RPMI8226 (cell line): ENCODE measurements at regions not wholly inside any gene's neighbourhood (a gene's known extent, or its start where the extent isn't known, plus 50 kb on each side); places are given as distances from the start of the nearest gene placed in this dataset.
"Not testable (repeated sequence)": the region's sequence is repeated elsewhere in the genome, so short reads cannot be mapped to it uniquely, and the experiment has no call there.

Experiments used
- DNase-seq: peaks from one replicate; pipeline ENCODE4 v3.0.0-alpha.2; 2015

DNA sequence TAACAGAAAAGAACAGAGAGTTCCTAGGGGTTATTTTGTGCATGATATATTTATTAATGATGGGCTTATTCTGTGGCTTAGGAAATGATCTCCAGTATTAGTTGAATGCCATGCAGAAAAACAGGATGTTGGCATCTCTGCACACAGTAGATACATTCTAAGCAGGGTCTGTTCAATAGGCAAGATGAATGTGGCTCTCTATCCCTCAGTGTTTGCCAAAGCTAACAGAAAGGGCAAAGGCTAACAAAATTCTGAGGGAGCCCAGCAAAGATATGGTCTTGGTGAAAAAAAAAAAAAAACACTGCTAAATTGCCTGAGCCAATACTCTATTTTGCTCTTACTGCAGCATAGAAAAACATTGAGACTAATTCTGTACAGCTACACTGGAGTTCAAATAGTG lies 1095.8 kb downstream of the UQCRFS1 start:
- DNase-seq: no peak

DNA sequence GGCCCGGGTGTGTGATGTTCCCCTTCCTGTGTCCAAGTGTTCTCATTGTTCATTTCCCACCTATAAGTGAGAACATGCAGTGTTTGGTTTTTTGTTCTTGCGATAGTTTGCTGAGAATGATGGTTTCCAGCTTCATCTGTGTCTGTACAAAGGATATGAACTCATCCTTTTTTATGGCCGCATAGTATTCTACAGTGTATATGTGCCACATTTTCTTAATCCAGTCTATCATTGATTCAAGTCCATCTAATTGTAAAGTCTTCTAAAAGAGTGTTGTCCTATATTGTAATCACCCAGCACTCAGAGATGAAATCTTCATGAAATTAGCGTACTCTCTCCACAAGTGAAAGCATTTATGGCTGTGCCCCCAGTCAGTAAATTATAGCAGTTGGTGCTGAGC lies 1096.6 kb downstream of the UQCRFS1 start:
- DNase-seq: not testable (repeated sequence)

DNA sequence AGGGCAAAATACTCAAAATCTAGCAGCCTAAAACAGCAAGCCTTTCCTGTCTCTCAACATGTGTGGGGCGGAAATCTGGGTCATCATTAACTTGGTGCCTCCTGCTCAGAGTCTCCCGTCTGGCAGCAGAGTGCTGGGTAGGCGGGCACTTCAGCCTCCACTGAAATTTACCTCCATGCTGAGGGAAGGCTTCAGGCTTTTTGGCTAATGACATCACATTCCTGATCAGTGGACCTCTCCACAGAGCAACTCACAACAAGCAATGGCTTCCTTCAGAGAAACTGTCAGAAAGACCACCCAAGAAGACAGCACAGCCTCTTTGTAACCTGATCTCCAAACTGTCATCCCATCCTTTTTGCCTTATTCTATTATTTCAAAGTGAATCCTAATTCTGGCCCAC lies 1109.0 kb downstream of the UQCRFS1 start:
- no peak for DNase-seq

DNA sequence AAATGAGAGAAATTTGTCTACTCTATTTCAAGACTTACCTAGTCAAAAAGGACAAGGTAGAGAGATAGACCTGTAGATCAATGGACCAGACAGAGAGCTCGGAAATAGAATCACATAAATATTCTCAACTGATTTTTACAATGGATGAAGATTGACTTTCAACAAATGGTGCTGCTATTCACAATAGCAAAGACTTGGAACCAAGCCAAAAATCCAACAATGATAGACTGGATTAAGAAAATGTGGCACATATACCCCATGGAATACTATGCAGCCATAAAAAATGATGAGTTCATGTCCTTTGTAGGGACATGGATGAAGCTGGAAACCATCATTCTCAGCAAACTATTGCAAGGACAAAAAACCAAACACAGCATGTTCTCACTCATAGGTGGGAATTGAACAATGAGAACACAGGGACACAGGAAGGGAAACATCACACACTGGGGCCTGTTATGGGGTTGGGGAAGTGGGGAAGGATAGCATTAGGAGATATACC lies 1128.2 kb downstream of the UQCRFS1 start:
- DNase-seq: not testable (repeated sequence)

DNA sequence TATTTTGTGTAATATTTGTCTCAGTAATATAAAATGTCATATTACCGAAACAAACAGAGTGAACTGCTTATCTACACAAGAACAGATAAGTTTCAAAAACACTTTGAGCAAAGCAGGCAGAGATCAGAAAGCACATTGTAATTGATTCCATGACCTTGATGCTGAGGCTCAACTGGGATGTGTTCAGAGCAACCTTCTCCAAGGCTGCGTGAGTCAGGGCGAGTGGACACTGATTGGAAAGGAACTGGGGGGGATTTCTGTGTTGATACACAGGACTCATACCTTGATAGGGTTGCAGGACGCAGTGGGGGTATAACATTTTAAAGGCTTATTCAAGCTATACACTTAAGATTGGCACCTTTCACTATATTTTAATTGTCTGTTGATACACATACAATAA lies 1136.3 kb downstream of the UQCRFS1 start:
- DNase-seq: no peak

DNA sequence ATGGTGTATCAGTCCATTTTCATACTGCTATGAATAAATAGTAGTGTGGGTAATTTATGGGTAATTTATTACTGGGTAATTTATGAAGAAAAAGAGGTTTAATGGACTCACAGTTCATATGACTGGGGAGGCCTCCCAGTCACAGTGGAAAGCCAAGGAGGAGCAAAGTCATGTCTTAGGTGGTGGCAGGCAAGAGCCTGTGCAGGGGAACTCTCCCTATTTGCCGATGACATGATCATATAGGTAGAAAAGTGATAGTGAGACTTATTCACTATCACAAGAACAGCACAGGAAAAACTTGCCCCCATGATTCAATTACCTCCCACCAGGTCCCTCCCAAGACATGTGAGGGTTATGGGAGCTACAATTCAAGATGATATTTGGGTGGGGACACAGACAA lies 1137.7 kb downstream of the UQCRFS1 start:
- DNase-seq: no peak

DNA sequence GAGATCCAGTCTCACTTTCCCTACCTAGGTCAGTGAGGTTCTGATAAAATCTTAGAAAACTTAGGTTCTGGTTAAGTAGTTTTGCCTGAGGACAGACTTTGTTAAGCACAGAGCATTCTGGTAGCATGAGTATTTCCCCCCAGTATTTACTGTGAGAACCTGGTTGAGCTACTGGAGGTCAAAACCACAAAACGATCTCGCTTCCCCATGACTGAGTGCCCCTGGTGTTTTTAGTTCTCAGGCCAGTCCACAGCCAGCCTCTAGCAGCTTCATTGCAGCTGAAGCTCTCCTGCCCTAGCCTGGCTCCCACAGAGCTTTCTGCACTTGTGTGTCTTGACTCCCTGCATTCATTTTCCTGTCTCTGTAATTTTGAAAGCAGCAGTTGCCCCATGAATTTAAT lies 1138.2 kb downstream of the UQCRFS1 start:
- no peak for DNase-seq

DNA sequence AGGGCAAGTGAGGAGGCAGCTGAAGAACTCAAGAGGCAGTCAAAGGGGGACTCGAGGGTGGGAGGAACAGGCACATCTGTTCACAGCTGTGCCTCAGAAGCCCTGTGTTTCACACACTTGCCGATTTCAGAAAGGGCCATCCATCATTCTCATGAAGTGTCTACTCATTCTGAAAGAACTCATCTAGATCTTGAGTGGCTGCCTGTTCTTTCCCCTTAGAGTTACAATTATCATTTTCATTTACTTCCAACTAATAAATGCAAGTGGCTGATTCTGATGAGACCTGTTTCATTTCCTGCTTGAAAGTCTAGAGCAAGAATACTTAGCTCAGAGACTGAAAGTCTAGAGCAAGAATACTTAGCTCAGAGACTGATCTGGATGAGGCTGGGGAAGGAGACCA lies 1145.1 kb downstream of the UQCRFS1 start:
- no peak for DNase-seq

DNA sequence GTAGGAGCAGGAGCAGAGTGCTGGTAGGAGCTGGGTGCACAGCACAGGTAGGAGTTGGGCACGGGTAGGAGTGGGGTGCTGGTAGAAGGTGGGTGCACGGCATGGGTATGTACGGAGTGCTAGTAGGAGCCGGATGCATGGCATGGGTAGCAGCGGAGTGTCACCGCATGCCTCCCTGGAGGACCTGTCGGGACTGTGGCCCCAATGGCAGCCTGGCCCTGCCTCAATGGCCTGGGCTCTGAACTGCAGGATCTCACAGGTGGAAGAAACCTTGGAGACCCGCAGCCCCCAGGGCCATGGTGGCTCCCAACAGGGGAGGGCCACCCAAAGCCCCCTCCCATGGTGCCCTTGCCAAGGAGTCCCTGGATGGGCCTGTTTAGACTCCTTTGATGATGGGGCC lies 1146.0 kb downstream of the UQCRFS1 start:
- no peak for DNase-seq

DNA sequence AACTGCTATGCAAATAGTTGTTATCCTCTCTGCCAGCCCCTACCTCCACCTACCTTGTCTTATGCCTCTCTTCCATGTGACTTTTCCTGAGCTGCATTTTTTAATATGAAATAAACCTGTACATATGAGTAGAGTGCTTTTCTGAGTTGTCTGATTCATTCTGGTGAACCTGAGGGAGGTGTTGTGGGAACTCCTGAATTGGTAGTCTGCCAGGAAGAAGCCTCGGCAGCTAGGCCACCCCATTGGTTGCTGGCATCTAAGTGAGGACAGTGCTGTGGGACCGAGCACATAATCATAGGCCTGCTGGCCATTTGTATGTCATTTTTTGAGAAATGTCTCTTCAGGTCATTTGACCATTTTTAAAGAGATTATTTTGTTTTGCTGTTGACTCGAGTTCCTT lies 1146.8 kb downstream of the UQCRFS1 start:
- no peak for DNase-seq

DNA sequence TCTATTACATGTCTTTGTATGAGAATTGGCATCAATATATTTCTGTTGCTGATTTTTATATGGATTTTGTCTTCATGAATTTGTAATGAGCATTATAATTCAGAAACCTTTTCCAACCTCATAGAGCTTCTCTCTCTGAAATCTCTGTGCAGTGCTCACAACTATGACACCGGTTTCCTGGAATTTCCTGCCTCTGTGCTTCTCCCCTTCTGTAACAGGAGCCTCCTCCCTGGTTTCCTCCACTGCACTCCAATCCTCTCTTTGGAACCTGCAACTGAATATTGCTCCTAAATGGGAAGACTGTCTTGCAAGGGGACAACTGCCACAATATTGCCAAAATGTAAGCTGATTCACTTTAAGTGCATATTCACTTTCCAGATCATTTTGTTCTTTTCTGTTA lies 1147.9 kb downstream of the UQCRFS1 start:
- DNase-seq: no peak

DNA sequence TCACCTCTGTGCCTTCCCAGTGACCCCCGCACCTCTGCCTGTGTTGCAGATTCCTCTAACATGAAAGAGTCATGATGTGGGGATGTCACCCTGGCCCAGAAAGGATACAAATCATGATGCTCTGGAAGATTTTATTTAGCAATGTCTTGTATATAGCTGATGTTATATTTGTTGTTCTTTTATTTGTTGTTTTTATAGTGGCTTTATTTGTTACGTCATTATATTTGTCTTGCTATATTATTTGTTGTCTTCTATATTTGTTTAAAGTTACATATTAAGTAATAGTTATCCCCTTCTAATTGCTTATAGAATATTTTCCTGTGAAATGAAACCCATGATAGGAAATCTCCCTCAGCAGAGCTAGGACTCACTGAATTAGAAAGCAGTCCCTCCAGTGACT lies 1149.2 kb downstream of the UQCRFS1 start:
- no peak for DNase-seq

DNA sequence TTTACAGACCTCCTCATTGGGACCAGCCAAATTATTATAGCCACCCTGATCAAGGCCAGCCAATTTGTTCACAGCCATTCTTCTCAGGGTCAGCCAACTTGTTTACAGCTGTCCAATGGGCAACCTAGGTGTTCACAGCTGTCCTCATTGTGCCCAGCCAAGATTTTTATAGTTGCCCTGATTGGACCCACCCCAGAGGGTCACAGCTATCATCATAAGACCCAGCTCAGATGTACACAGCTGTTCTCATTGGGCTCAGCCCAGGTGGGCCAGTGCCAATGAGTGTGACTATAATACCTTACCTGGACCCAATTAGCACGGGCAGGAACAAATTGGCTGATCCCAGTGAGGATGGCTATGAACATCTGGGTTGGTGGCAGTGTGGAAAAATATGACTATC lies 1151.8 kb downstream of the UQCRFS1 start:
- DNase-seq: no peak

DNA sequence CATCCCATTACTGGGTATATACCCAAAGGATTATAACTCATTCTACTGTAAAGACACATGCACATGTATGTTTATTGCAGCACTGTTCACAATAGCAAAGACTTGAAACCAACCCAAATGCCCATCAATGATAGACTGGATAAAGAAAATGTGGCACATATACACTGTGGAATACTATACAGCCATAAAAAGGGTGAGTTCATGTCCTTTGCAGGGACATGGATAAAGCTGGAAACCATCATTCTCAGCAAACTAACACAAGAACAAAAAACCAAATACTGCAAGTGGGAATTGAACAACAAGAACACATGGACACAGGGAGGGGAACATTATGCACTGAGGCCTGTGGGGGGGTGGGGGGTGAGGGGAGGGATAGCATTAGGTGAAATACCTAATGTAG lies 1155.9 kb downstream of the UQCRFS1 start:
- not testable (repeated sequence) for DNase-seq

DNA sequence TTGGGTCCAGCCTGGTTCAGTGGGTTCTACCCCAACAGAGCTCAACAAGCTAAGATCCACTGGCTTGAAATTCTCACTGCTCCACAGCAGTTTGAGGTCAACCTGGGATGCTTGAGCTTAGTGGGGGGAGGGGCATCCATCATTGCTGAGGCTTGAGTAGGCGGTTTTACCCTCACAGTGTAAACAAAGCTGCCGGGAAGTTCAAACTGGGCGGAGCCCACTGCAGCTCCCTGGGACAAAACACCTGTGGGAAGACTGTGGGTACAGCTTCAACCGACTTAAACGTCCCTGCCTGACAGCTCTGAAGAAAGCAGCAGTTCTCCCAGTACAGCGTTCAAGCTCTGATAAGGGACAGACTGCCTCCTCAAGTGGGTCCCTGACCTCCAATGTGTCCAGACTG lies 1161.9 kb downstream of the UQCRFS1 start:
- DNase-seq: no peak

DNA sequence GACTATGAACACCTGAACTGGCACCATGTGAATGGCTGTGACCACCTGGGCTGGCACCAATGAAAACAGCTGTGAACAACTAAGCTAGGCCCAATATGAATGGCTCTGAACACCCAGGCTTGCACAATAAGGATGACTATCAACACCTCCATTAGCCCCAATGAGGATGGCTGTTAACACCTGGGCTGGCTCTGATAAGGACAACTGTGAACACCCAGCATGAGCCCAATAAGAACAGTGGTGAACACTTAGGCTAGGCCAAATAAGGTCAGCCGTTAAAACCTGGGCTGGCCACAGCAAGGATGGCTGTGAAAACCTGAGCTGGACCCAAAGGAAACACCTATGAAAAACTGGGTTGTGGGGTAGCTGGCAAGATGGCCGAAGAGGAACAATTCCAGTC lies 1163.1 kb downstream of the UQCRFS1 start:
- DNase-seq: no peak

DNA sequence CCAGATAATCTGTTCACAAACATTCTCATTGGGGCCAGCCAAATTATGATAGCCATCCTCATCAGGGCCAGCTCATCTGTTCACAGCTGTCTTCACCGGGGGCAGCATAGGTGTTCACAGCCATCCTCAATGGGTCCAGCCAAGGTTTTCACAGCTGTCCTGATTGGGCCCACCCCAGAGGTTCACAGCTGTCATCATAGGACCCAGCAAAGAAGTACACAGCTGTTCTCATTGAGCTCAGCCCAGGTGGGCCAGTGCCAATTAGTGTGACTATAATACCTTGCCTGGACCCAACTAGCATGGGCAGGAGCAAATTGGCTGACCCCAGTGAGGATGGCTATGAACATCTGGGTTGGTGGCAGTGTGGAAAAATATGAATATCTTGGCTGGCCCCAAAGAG lies 1166.0 kb downstream of the UQCRFS1 start:
- no peak for DNase-seq

DNA sequence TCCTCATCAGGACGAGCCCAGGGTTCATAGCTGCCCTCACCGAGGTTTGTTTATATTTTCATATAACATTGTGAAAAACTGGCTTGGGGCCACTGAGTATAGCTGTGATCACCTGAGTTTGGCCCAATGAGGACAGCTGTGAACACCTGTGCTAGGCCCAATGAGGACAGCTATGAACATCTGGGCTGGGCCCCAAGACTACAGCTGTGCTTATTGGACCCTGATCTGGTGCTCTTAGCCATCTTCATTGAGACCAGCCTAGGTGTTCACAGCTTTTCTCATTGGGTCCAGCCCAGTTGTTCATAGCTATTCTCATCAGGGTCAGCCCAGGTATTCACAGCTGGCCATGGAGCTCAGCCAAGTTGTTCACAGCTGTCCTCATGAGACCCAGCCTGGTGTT lies 1167.3 kb downstream of the UQCRFS1 start:
- no peak for DNase-seq

DNA sequence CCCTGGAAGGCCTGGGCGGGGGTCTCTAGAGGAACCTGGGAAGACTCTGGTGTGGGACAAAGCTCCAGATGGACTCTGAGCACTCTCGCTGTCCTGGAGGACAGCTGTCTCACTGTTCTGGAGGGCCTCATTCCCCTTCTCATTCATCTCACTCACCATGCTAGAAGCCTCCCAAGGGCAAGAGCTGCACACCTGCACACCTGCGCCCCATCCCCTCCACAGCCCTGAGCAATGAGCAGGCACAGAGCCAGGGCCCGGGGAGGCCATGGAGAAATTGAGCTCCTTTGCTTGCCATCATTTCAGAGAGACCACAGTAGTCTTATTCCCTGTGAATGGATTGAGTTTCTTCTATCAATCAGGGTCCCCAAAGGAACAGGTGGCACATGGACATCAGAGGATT lies 1168.5 kb downstream of the UQCRFS1 start:
- DNase-seq: no peak

DNA sequence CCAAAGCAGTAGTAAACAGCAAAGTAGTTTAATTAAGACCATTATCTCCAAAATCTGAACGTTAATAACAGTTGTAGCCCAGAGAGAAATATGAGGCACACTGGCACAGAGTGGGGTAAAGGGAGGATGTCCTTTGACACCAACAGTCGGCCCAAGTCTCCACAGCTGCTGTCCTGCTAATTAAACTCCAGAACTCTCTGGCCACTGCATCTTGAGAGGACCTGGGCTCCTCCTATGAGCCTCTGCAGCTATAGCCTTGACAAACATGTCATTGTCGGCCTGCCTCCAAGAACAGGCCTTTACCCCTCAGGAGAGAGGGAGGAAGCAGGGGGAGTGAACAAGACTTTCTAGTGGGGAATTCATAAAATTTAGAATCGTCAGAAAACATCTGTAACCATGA lies 1170.4 kb downstream of the UQCRFS1 start:
- DNase-seq: no peak

DNA sequence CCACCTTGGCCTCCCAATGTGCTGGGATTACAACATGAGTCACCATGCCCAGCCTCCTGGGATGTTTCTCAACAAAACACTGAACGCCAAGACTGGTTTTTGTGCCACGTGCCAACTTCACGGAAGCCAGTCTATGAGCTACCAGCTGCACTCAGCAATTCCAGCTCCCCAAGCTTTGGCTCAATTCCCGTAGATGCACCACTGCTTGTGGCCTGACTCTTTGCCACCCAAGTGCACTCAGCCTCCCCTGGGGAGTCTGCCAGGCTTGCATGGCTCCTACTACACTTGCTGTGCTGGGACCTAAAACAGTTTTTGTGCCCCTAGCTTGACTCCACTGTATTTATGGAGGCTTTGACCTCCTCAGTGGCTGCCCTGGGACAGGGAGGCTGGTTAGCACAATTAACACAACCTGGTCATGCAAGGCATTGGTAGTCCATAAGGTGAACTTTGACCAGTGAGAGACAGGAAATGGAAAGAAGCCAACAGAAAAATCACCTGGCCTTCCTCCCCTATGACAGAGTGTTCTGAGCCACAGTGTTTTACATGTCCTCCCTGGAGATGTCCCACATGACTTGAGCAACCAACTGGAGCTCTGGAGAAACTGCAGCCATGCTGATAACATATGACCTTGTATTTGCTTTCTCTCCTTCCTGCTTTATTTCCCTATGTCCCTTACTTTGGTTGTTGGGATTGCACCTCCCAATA lies 1173.1 kb downstream of the UQCRFS1 start:
- DNase-seq: no peak

DNA sequence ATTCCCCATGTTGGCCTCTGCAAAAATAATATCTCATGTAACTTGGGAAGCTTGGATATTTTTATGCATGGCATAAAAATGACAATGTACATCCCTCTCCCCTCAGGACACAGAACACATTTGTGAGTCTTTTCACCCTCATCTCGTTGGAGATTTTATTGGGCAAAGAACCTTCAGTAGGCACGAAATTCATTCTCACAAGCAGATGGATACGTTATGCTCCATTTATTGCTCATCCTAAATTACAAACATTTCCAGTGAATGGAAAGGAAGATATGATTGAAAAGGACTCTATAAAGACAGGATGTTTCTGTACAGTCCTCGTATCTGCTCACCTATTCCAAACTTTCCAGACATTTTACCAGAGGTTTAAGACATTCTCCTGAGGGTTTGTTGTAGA lies 1175.8 kb downstream of the UQCRFS1 start:
- DNase-seq: no peak

DNA sequence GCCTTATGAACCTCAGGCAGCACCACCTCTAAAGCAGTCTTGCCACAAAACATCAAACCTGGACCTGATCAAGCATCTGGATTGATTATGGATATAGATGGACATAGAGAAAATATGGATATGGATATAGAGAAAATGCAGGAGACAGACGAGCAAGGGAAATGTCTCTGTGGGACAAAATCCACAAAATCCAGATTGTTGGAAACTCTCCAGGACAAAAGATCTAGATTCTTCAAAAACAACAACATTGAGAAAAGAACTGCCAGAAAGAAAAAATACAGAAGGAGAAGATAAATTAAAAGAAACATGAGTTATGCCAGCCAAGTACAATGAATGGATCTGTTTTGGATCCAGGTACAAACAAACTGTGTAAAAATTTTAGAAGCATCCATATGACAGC lies 1176.5 kb downstream of the UQCRFS1 start:
- DNase-seq: no peak

DNA sequence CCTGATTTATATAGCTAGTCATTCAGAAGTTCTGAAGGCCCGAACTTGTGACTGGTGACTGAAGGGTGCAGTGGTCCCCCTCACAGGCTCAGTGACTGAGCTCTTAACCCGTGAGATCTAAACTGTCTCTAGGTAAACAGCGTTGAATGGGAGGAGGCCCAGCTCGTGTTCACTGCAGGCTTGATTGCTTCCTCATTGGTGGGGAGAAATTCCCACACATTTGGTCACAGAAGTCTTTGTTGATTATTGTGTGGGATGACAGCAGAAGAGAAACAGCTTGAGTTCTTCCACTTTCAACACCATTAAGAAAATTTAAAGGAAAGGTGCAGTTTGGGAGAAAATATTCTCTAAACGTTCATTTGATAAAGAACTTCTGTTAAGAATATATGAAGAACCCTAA lies 1178.0 kb downstream of the UQCRFS1 start:
- no peak for DNase-seq

DNA sequence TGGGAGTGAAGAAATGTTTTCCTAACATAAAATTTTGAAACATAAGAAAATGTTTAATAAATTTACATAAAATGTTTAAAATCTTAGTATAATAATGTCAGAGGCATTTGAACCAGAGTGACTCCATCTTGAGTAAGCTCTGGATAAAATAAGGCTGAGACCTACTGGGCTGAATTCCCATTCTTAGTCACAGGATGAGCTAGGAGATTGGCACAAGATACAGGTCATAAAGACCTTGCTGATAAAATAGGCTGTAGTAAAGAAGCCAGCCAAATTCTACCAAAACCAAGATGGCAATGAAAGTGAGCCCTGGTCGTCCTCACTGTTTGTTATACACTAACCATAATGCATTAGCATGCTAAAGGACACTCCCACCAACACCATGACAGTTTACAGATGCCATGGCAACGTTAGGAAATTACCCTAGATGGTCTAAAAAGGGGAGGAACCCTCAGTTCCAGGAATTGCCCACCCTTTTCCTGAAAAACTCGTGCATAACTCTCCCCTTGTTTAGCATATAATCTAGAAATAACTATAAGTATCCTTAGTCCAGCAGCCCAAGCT lies 1184.0 kb downstream of the UQCRFS1 start:
- DNase-seq: no peak
